ENCODE measurements at regions not wholly inside any gene's neighbourhood (a gene's known extent, or its start where the extent isn't known, plus 50 kb on each side); places are given as distances from the start of the nearest gene placed in this dataset.

GRCh38 chr5:167217097-167217743 is 1074.2 kb upstream of the WWC1 start:
- no peak overlapping the region for H3K27ac ChIP-seq
- TF ChIP-seq, protein P1, sequence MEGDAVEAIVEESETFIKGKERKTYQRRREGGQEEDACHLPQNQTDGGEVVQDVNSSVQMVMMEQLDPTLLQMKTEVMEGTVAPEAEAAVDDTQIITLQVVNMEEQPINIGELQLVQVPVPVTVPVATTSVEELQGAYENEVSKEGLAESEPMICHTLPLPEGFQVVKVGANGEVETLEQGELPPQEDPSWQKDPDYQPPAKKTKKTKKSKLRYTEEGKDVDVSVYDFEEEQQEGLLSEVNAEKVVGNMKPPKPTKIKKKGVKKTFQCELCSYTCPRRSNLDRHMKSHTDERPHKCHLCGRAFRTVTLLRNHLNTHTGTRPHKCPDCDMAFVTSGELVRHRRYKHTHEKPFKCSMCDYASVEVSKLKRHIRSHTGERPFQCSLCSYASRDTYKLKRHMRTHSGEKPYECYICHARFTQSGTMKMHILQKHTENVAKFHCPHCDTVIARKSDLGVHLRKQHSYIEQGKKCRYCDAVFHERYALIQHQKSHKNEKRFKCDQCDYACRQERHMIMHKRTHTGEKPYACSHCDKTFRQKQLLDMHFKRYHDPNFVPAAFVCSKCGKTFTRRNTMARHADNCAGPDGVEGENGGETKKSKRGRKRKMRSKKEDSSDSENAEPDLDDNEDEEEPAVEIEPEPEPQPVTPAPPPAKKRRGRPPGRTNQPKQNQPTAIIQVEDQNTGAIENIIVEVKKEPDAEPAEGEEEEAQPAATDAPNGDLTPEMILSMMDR (conservative IDR thresholded peaks at IDR 0.05), result peak; percentile 39; the same call in 1 of the 2 replicates

DNA sequence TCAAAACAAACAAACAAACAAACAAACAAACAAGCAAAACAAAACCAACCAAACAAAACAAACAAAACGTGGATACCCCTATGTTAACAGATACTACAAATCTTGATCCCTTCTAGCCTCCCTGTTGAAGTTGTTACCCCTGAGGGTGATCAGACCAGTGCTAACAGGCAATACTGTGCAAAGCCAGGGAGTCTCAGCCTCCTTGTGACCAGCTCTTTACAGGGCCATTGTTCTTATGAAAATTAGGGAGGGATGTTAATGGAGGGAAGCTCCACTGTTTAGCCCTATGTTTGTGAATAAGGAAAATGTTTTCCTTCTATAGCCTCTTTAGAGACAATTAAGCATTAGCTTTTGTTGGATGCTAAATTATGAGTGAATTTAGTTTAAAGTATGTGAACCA is 1072.1 kb upstream of the WWC1 start:
- TF ChIP-seq, protein P1 (conservative IDR thresholded peaks at IDR 0.05), result no peak
- H3K27ac ChIP-seq, result no peak overlapping the region

DNA sequence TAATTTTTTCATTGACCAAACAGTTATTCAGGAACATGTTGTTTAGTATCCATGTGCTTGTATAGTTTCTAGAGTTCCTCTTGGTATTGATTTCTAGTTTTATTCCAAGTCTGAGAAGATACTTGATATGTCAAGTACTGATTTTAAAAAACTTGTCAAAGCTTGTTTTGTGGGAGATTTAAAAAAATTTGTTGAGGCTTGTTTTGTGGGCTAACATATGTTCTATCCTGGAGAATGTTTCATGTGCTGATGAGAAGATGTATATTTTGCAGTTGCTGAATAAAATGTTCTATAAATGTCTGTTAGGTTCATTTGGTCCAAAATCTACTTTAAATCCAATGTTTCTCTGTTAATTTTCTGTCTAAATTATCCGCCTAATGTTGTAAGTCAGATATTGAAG is 1065.1 kb upstream of the WWC1 start:
- TF ChIP-seq, protein P1 (conservative IDR thresholded peaks at IDR 0.05), result no peak
- H3K27ac ChIP-seq, result no peak overlapping the region

DNA sequence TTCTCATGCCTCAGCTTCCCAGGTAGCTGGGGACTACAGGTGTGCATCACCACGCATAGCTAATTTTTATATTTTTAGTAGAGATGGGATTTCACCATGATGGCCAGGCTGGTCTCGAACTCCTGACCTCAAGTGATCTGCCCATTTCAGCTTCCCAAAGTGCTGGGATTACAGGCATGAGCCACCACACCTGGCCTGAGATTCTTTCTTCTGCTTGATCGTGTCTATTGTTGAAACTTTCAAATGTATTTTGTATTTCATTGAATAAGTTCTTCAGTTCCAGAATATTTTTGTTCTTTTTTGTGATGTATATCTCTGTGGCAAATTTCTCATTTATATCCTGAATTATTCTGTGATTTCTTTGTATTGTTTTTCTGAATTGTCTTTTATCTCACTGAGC is 1063.3 kb upstream of the WWC1 start:
- TF ChIP-seq, protein P1 (conservative IDR thresholded peaks at IDR 0.05), result no peak
- no peak overlapping the region for H3K27ac ChIP-seq

DNA sequence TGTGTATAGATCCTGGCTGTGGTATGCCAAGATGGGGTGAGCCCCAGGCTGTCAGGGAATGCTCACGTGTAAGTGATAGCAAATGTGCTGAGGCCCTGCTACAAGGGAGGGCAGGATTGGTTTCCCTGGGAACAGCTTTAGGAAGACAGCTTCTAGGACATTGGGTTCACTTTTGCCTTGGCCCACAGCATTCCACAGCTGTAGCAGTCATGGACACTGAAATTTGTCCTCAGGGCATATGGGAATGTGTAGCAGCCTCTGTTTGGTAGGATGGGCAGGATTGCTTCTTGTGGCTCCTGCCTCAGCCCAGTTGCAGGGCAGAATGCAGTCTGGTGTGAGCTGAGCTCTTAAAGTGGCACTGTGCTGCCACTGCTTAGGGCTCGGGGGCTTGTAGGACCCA is 1061.7 kb upstream of the WWC1 start:
- TF ChIP-seq, protein P1 (conservative IDR thresholded peaks at IDR 0.05), result no peak

GRCh38 chr5:167230414-167230813 is 1061.0 kb upstream of the WWC1 start:
- H3K27ac ChIP-seq, result no peak overlapping the region
- TF ChIP-seq, protein P1 (conservative IDR thresholded peaks at IDR 0.05), result no peak

More for the DNA sequence above, 1061.7 kb upstream of the WWC1 start:
- no peak overlapping the region for H3K27ac ChIP-seq

DNA sequence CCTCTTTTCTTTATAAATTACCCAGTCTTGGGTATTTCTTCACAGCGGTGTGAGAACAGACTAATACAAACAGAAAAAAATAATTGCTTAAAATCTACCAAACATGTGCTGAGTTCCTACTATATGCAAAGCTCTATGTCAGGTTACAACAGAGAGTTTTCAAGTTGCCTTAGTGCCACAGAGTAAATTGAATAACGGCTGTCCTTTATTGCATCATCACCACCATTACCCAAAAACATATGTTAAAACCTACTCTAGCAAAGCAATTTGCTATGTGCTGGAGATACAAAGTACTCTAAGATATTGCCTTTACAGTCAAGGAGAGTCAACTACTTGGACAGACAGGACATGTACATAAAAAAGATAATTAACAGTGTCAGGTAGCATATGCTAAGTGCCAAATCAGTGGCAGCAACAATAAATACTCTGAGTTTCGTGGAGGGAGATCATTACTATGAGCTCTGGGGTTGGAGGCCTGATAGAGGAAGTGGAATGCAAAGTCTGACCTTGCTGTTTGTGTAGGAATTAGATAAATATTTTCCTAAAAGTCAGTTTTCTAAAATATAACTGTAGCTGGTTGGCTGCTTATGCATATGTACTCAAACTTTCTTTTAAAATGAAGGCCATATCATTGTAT is 1058.7 kb upstream of the WWC1 start:
- TF ChIP-seq, protein P1 (conservative IDR thresholded peaks at IDR 0.05), result no peak
- no peak overlapping the region for H3K27ac ChIP-seq
